HepG2 (cell line): ENCODE measurements at regions not wholly inside any gene's neighbourhood (a gene's known extent, or its start where the extent isn't known, plus 50 kb on each side); places are given as distances from the start of the nearest gene placed in this dataset.

Source experiments
- ATAC-seq: fragments of 200-7000 bp; cut with Tn5 transposase; 3 replicates; pipeline ENCODE4 v1.9.1; 2020; ENCODE audit warnings: mild to moderate bottlenecking, moderate library complexity
- BruUV-seq: library from RNA; stranded (reverse); fragments of 400-500 nt; replicated peaks from 2 replicates; lab custom pipeline; 2021; lab: Mats Ljungman, UMichigan
- CTCF ChIA-PET: fragments of 300-600 bp; formaldehyde crosslinking; extraction: SDS; loops from one replicate; lab custom pipeline; 2021; ENCODE audit warnings: low total read pairs, inconsistent platforms, low intra/inter-chr PET ratio; lab: Yijun Ruan, JAX
- POLR2A ChIA-PET: fragments of 350-600 bp; sonication (Branson Sonifier 250); formaldehyde crosslinking; loops from one replicate; lab custom pipeline; 2020; ENCODE audit warnings: antibody characterized with exemption, inconsistent platforms; lab: Yijun Ruan, JAX
- DNase-seq: peaks from one replicate; pipeline ENCODE4 v3.0.0-alpha.2; 2015; ENCODE audit warnings: low spot score
- FAIRE-seq: peaks from 3 replicates; lab custom pipeline; 2011; peaks lifted over from hg19 to GRCh38; lab: Jason Lieb, UNC
- H2AFZ ChIP-seq: one replicate; pipeline ENCODE4 v1.6.1; 2011; ENCODE audit warnings: low read length, inconsistent platforms
- H3K27ac ChIP-seq: fragments of 300-600 bp; 3 replicates; pipeline ENCODE4 v1.8.0; 2011; ENCODE audit warnings: mixed run types, mild to moderate bottlenecking, mixed read lengths, low read length, inconsistent platforms; ENCODE audit not compliant: insufficient read depth; ENCODE audit errors: extremely low read length
- H3K27me3 ChIP-seq, 2 experiments: fragments of 200-600 bp in 1 of 2; 2 replicates in 1 of 2; 3 replicates in 1 of 2; pipeline versions ENCODE4 v1.6.0 to v1.8.0; 2011; ENCODE audit warnings: low read length in 2 of 2, mild to moderate bottlenecking in 2 of 2, moderate library complexity in 2 of 2, inconsistent platforms in 1 of 2; ENCODE audit not compliant: insufficient read depth in 2 of 2, control insufficient read depth in 1 of 2
- H3K36me3 ChIP-seq, 2 experiments: fragments of 200-600 bp in 1 of 2; replicated peaks in 1 of 2; 2 replicates in 1 of 2; 3 replicates in 1 of 2; pipeline versions ENCODE4 v1.5.1 to v1.8.0; 2011; ENCODE audit warnings: low read length in 2 of 2, inconsistent platforms in 1 of 2; ENCODE audit not compliant: insufficient read depth in 2 of 2, control insufficient read depth in 1 of 2
- H3K4me1 ChIP-seq: 2 replicates; pipeline ENCODE4 v1.5.1; 2012; ENCODE audit warnings: low read length, inconsistent platforms; ENCODE audit not compliant: insufficient read depth
- H3K4me2 ChIP-seq: 2 replicates; pipeline ENCODE4 v1.6.0; 2011; ENCODE audit warnings: low read depth, low read length, inconsistent platforms
- H3K4me3 ChIP-seq, 3 experiments: fragments of 200-600 bp in 1 of 3; sonication (generic), shearing (Covaris generic) in 1 of 3; replicated peaks in 1 of 3; 2 replicates each; pipeline ENCODE4 v1.5.1; 2011 to 2016; ENCODE audit warnings: low read length in 3 of 3, inconsistent platforms in 2 of 3, low read depth in 2 of 3, mild to moderate bottlenecking in 2 of 3, control low read depth in 1 of 3, mixed read lengths in 1 of 3; ENCODE audit not compliant: insufficient read depth in 1 of 3
- H3K79me2 ChIP-seq: one replicate; pipeline ENCODE4 v1.6.1; 2011; ENCODE audit warnings: low read length, inconsistent platforms; ENCODE audit not compliant: insufficient read depth
- H3K9ac ChIP-seq: 2 replicates; pipeline ENCODE4 v1.6.0; 2011; ENCODE audit warnings: mild to moderate bottlenecking, low read depth, low read length, inconsistent platforms; ENCODE audit not compliant: insufficient read depth
- H3K9me3 ChIP-seq: 2 replicates; pipeline ENCODE4 v1.5.1; 2012; ENCODE audit warnings: mild to moderate bottlenecking, low read length
- H4K20me1 ChIP-seq: 2 replicates; pipeline ENCODE4 v1.6.0; 2011; ENCODE audit warnings: inconsistent platforms, mild to moderate bottlenecking, low read length, moderate library complexity; ENCODE audit not compliant: insufficient read depth
- GPBP1L1 ChIP-seq: sonication (generic); formaldehyde crosslinking; IDR thresholded peaks from 2 replicates; pipeline ENCODE4 v1.5.0; 2020; ENCODE audit warnings: mild to moderate bottlenecking, missing genetic modification reagents
- HMGXB3 ChIP-seq: sonication (generic); formaldehyde crosslinking; IDR thresholded peaks from 2 replicates; pipeline ENCODE4 v1.4.0; 2020; ENCODE audit warnings: missing genetic modification reagents, borderline replicate concordance
- JUNB ChIP-seq: sonication (generic); formaldehyde crosslinking; IDR thresholded peaks from 2 replicates; pipeline ENCODE4 v1.8.0; 2022; ENCODE audit warnings: missing genetic modification reagents, mild to moderate bottlenecking, borderline replicate concordance
- KLF11 ChIP-seq: IDR thresholded peaks from 2 replicates; pipeline ENCODE4 v1.6.1; 2016; ENCODE audit warnings: missing compliant biosample characterization
- NCOA2 ChIP-seq: sonication (generic); formaldehyde crosslinking; IDR thresholded peaks from 2 replicates; pipeline ENCODE4 v1.8.0; 2022; ENCODE audit warnings: inconsistent platforms
- POLR2G ChIP-seq: fragments of 200-400 bp; formaldehyde crosslinking; IDR thresholded peaks from 2 replicates; pipeline ENCODE4 v1.6.1; 2018; ENCODE audit warnings: mild to moderate bottlenecking, low read depth, low read length, moderate library complexity
- TP53 ChIP-seq: sonication (generic); formaldehyde crosslinking; conservative IDR thresholded peaks from 2 replicates; pipeline ENCODE4 v1.4.0; 2020; ENCODE audit warnings: missing genetic modification reagents
- ZBTB20 ChIP-seq: sonication (generic); formaldehyde crosslinking; IDR thresholded peaks from 2 replicates; pipeline ENCODE4 v1.8.1; 2023; ENCODE audit warnings: missing genetic modification reagents, low read depth, mild to moderate bottlenecking, borderline replicate concordance
- ZNF589 ChIP-seq: sonication (generic); formaldehyde crosslinking; conservative IDR thresholded peaks from 2 replicates; pipeline ENCODE4 v1.8.0; 2022; ENCODE audit warnings: mild to moderate bottlenecking, moderate library complexity, missing genetic modification reagents
- ZNF652 ChIP-seq: IDR thresholded peaks from 2 replicates; pipeline ENCODE4 v1.6.1; 2016; ENCODE audit warnings: low read depth, borderline replicate concordance
- ZNF772 ChIP-seq: sonication (generic); formaldehyde crosslinking; IDR thresholded peaks from 2 replicates; pipeline ENCODE4 v1.5.0; 2020; ENCODE audit warnings: mild to moderate bottlenecking, missing genetic modification reagents
- ZNF788 ChIP-seq: sonication (generic); formaldehyde crosslinking; IDR thresholded peaks from 2 replicates; pipeline ENCODE4 v1.5.0; 2020; ENCODE audit warnings: mild to moderate bottlenecking, missing genetic modification reagents, borderline replicate concordance
- ZNF850 ChIP-seq: sonication (generic); formaldehyde crosslinking; conservative IDR thresholded peaks from 2 replicates; pipeline ENCODE4 v1.9.0; 2021; ENCODE audit warnings: mild to moderate bottlenecking, missing genetic modification reagents
- ZSCAN31 ChIP-seq: sonication (generic); formaldehyde crosslinking; IDR thresholded peaks from 2 replicates; pipeline ENCODE4 v1.5.0; 2020; ENCODE audit warnings: low read depth, mild to moderate bottlenecking, missing genetic modification reagents
- WGBS: methylation state at CpG from one replicate; pipeline ENCODE4 v1.1.6; 2017; ENCODE audit warnings: low lambda C conversion rate; 5-methylcytosine and 5-hydroxymethylcytosine counted together
- in situ Hi-C: cut with HindIII; loops from 2 replicates; pipeline ENCODE4 v1.10.0; 2017; ENCODE audit warnings: low pct_unique_long_range_greater_than_20kb; ENCODE audit not compliant: extremely low pct_ligation_motif_present
- intact Hi-C: fragments of 100-400 bp; cut with micrococcal nuclease; formaldehyde crosslinking; loops from one replicate; pipeline ENCODE4 v1.10.0; 2022; ENCODE audit not compliant: unreplicated experiment

GRCh38 chr3:1551741-1552140 lies 458.9 kb downstream of the CNTN6 start:
- in situ Hi-C loops (no loop called here), intact Hi-C loops (no loop called here)
- H2AFZ ChIP-seq = no peak overlapping the region
- no peaks in the 10 kb centered on the region; a peak in 1 of 5 replicates for H3K27me3 ChIP-seq
- no peak overlapping the region for H3K27ac ChIP-seq
- H3K4me3 ChIP-seq = no peak overlapping the region
- no peak for DNase-seq
- H4K20me1 ChIP-seq = no peaks in the 10 kb centered on the region
- no TSS peak for BruUV-seq
- H3K36me3 ChIP-seq = no peaks in the 10 kb centered on the region
- no peak overlapping the region for H3K4me2 ChIP-seq
- H3K4me1 ChIP-seq = no peaks in the 10 kb centered on the region
- no peaks in the 10 kb centered on the region for H3K79me2 ChIP-seq
- TF ChIP-seq TP53 (no peak), POLR2G (no peak), NCOA2 (CRISPR knock-in tag) (no peak), ZNF652 (CRISPR knock-in tag) (no peak), ZBTB20 (CRISPR knock-in tag) (no peak), KLF11 (CRISPR knock-in tag) (no peak)
- no peak for ATAC-seq
- peaks cover 92% of the 10 kb centered on the region for H3K9me3 ChIP-seq
- H3K9ac ChIP-seq = no peak overlapping the region
- FAIRE-seq = no peak
- 2% methylated on average over 2 of the region's 2 CpGs for WGBS
- CTCF ChIA-PET = no interaction called here
- POLR2A ChIA-PET = no interaction called here

GRCh38 chr3:1552831-1553230 lies 460.0 kb downstream of the CNTN6 start:
- H4K20me1 ChIP-seq = no peaks in the 10 kb centered on the region
- peaks cover 89% of the 10 kb centered on the region for H3K9me3 ChIP-seq
- H3K9ac ChIP-seq = no peak overlapping the region
- FAIRE-seq = no peak
- no peak overlapping the region for H3K4me2 ChIP-seq
- ChIA-PET CTCF (no interaction called here), POLR2A (no interaction called here)
- no peak overlapping the region for H2AFZ ChIP-seq
- H3K27me3 ChIP-seq = no peaks in the 10 kb centered on the region; a peak in 1 of 5 replicates
- intact Hi-C loops (no loop called here), in situ Hi-C loops (no loop called here)
- no peak overlapping the region for H3K4me3 ChIP-seq
- H3K27ac ChIP-seq = no peak overlapping the region
- ATAC-seq = no peak
- no peaks in the 10 kb centered on the region for H3K4me1 ChIP-seq
- H3K36me3 ChIP-seq = no peaks in the 10 kb centered on the region
- 0% methylated on average over 1 of the region's 1 CpG for WGBS
- no peak for DNase-seq
- no TSS peak for BruUV-seq
- no peaks in the 10 kb centered on the region for H3K79me2 ChIP-seq
- no peak for TF ChIP-seq ZNF850 (CRISPR knock-in tag)
- TF ChIP-seq JUNB (CRISPR knock-in tag) = no peak
- TF ChIP-seq ZSCAN31 (CRISPR knock-in tag) = no peak
- no peak for TF ChIP-seq HMGXB3
- TF ChIP-seq ZNF589 (CRISPR knock-in tag) = no peak
- no peak for TF ChIP-seq GPBP1L1
- no peak for TF ChIP-seq ZNF772
- no peak for TF ChIP-seq ZNF788 (CRISPR knock-in tag)
